IMR-90 (cell line): ENCODE measurements at regions not wholly inside any gene's neighbourhood (a gene's known extent, or its start where the extent isn't known, plus 50 kb on each side); places are given as distances from the start of the nearest gene placed in this dataset.

Source experiments
- ATAC-seq: fragments of 200-7000 bp; cut with Tn5 transposase; 2 replicates; pipeline ENCODE4 v1.9.1; 2020; ENCODE audit warnings: low read depth, mild to moderate bottlenecking, moderate library complexity
- BruUV-seq: library from RNA; stranded (reverse); fragments of 400-500 nt; replicated peaks from 2 replicates; lab custom pipeline; 2021; lab: Mats Ljungman, UMichigan
- CTCF ChIA-PET: fragments of 300-600 bp; formaldehyde crosslinking; extraction: SDS; loops from one replicate; lab custom pipeline; 2021; ENCODE audit warnings: antibody characterized with exemption; lab: Yijun Ruan, JAX
- POLR2A ChIA-PET: fragments of 300-600 bp; sonication (Branson Sonifier 250); formaldehyde crosslinking; loops from one replicate; lab custom pipeline; 2022; ENCODE audit warnings: antibody characterized with exemption; ENCODE audit not compliant: unreplicated experiment; lab: Charles Lee
- DNase-seq: peaks from one replicate; pipeline ENCODE4 v3.0.0; 2013
- H2AFZ ChIP-seq: replicated peaks from 2 replicates; pipeline ENCODE3; 2013; ENCODE audit warnings: low read length, mild to moderate bottlenecking; ENCODE audit not compliant: poor library complexity
- H2AK5ac ChIP-seq: 2 replicates; pipeline ENCODE4 v1.6.1; 2013; ENCODE audit warnings: low read depth, low read length, inconsistent platforms
- H2AK9ac ChIP-seq: replicated peaks from 2 replicates; pipeline ENCODE3; 2013; ENCODE audit warnings: mild to moderate bottlenecking, low read depth, low read length, moderate library complexity; ENCODE audit not compliant: poor library complexity
- H2BK120ac ChIP-seq: 2 replicates; pipeline ENCODE4 v1.6.1; 2013; ENCODE audit warnings: low read depth, low read length, inconsistent platforms
- H2BK15ac ChIP-seq: 3 replicates; pipeline ENCODE4 v1.6.1; 2013; ENCODE audit warnings: low read depth, low read length, inconsistent platforms
- H2BK20ac ChIP-seq: 2 replicates; pipeline ENCODE4 v1.6.1; 2013; ENCODE audit warnings: low read depth, mild to moderate bottlenecking, inconsistent platforms, low read length, moderate library complexity
- H2BK5ac ChIP-seq: 2 replicates; pipeline ENCODE4 v1.6.1; 2013; ENCODE audit warnings: mild to moderate bottlenecking, low read depth, low read length, inconsistent platforms; ENCODE audit not compliant: poor library complexity, severe bottlenecking
- H3K14ac ChIP-seq: replicated peaks from 2 replicates; pipeline ENCODE4 v1.6.1; 2013; ENCODE audit warnings: low read depth, low read length, inconsistent platforms
- H3K18ac ChIP-seq: 2 replicates; pipeline ENCODE4 v1.6.1; 2013; ENCODE audit warnings: low read depth, low read length, control low read depth
- H3K23ac ChIP-seq: 2 replicates; pipeline ENCODE4 v1.6.1; 2013; ENCODE audit warnings: low read depth, low read length, inconsistent platforms
- H3K27ac ChIP-seq: 2 replicates; pipeline ENCODE4 v1.5.1; 2013; ENCODE audit warnings: mild to moderate bottlenecking, control low read depth, low read length; ENCODE audit not compliant: insufficient read depth
- H3K27me3 ChIP-seq: 2 replicates; pipeline ENCODE4 v1.6.1; 2013; ENCODE audit warnings: low read length; ENCODE audit not compliant: control insufficient read depth, insufficient read depth
- H3K36me3 ChIP-seq: 2 replicates; pipeline ENCODE4 v1.6.1; 2013; ENCODE audit warnings: low read length, mixed read lengths; ENCODE audit not compliant: control insufficient read depth, insufficient read depth
- H3K4ac ChIP-seq: 2 replicates; pipeline ENCODE4 v1.6.1; 2013; ENCODE audit warnings: low read depth, low read length, inconsistent platforms
- H3K4me1 ChIP-seq: 2 replicates; pipeline ENCODE4 v1.6.1; 2013; ENCODE audit warnings: low read length, mixed read lengths; ENCODE audit not compliant: control insufficient read depth, insufficient read depth
- H3K4me2 ChIP-seq: 2 replicates; pipeline ENCODE4 v1.6.1; 2013; ENCODE audit warnings: low read depth, mild to moderate bottlenecking, control low read depth, low read length, moderate library complexity
- H3K4me3 ChIP-seq: 2 replicates; pipeline ENCODE4 v1.5.1; 2013; ENCODE audit warnings: low read depth, mild to moderate bottlenecking, control low read depth, low read length, moderate library complexity; ENCODE audit not compliant: insufficient read depth
- H3K56ac ChIP-seq: 2 replicates; pipeline ENCODE4 v1.6.1; 2013; ENCODE audit warnings: low read length, inconsistent platforms; ENCODE audit not compliant: insufficient read depth; ENCODE audit errors: extremely low read depth
- H3K79me1 ChIP-seq, 2 experiments: 2 replicates each; pipeline ENCODE4 v1.6.1; 2013; ENCODE audit warnings: low read length in 2 of 2, inconsistent platforms in 1 of 2, low read depth in 1 of 2
- H3K9ac ChIP-seq: 2 replicates; pipeline ENCODE4 v1.6.1; 2013; ENCODE audit warnings: low read depth, low read length, control low read depth
- H3K9me1 ChIP-seq: 2 replicates; pipeline ENCODE4 v1.6.1; 2013; ENCODE audit warnings: low read length, inconsistent platforms; ENCODE audit not compliant: insufficient read depth
- H3K9me3 ChIP-seq: 2 replicates; pipeline ENCODE4 v1.6.1; 2013; ENCODE audit warnings: low read length; ENCODE audit not compliant: control insufficient read depth, insufficient read depth
- H4K20me1 ChIP-seq: 2 replicates; pipeline ENCODE4 v1.6.1; 2013; ENCODE audit warnings: low read length, inconsistent platforms; ENCODE audit not compliant: insufficient read depth
- H4K5ac ChIP-seq: 2 replicates; pipeline ENCODE4 v1.6.1; 2013; ENCODE audit warnings: mild to moderate bottlenecking, low read depth, low read length, control low read depth
- H4K8ac ChIP-seq, 2 experiments: 2 replicates each; pipeline ENCODE4 v1.6.1; 2013; ENCODE audit warnings: low read depth in 2 of 2, low read length in 2 of 2, control low read depth in 1 of 2, inconsistent platforms in 1 of 2
- H4K91ac ChIP-seq: 2 replicates; pipeline ENCODE4 v1.6.1; 2013; ENCODE audit warnings: low read depth, low read length, inconsistent platforms; ENCODE audit not compliant: insufficient read depth
- CEBPB ChIP-seq: IDR thresholded peaks from 2 replicates; pipeline ENCODE4 v1.6.1; 2012; ENCODE audit warnings: low read depth, low read length, improper control_type of control experiment
- MAZ ChIP-seq: IDR thresholded peaks from 2 replicates; pipeline ENCODE4 v1.6.1; 2012; ENCODE audit warnings: low read depth, mild to moderate bottlenecking, low read length, improper control_type of control experiment, moderate library complexity, borderline replicate concordance
- WGBS, 2 experiments: methylation state at CpG; one replicate each; pipeline versions ENCODE4 v1.1.5 to v1.1.7; 2013; ENCODE audit warnings: missing lambda C conversion rate in 2 of 2; ENCODE audit not compliant: insufficient read length in 1 of 2; ENCODE audit errors: extremely low coverage in 2 of 2; 5-methylcytosine and 5-hydroxymethylcytosine counted together
- dilution Hi-C: fragments of 300-500 bp; cut with HindIII; formaldehyde crosslinking; loops from one replicate; pipeline ENCODE4 v1.14.3; 2018; ENCODE audit warnings: low sequenced_read_pairs; ENCODE audit not compliant: unreplicated experiment
- in situ Hi-C: fragments of 300-500 bp; cut with MboI; formaldehyde crosslinking; loops from 3 replicates; pipeline ENCODE4 v1.14.3; 2019; ENCODE audit warnings: low sequenced_read_pairs, inconsistent platforms, mixed read lengths
- intact Hi-C: fragments of 100-400 bp; cut with micrococcal nuclease; formaldehyde crosslinking; loops from 2 replicates; pipeline ENCODE4 v1.10.0; 2022

DNA sequence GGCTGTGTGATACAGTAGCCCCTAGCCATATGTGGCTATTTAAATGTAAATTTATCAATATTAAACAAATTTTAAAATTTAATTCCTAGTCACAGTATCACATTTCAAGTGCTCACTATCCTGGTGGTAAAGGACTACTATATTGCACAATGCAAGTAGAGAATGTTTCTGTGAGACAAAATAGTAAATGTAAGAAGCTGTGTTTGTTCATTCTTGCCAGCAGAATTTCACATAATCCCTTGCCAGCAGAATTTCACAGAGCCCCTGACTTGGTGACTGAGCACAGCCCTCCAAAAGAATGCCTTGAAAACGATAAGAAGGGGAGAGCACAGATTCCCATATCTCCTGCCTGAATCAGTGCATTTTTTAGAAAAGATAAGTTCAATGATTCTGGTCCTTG is 75.9 kb upstream of the SELENOP start:
- Histone ChIP-seq H3K4ac (no peak overlapping the region), H3K9me1 (no peaks in the 10 kb centered on the region), H2BK120ac (no peak overlapping the region), H3K36me3 (no peaks in the 10 kb centered on the region), H2BK20ac (no peak overlapping the region), H3K23ac (no peak overlapping the region), H2BK5ac (no peak overlapping the region), H4K20me1 (no peaks in the 10 kb centered on the region), H3K27me3 (peaks cover 9% of the 10 kb centered on the region), H3K4me3 (no peak overlapping the region), H4K8ac (no peak overlapping the region), H3K9me3 (no peaks in the 10 kb centered on the region), H2AK9ac (no peak overlapping the region), H4K91ac (no peak overlapping the region), H3K79me1 (no peaks in the 10 kb centered on the region), H4K5ac (no peak overlapping the region), H3K18ac (no peak overlapping the region), H2BK15ac (no peak overlapping the region), H3K9ac (no peak overlapping the region), H3K4me1 (no peaks in the 10 kb centered on the region; the same call in 1 of the 2 replicates), H2AFZ (no peak overlapping the region), H3K4me2 (no peak overlapping the region), H3K27ac (no peak overlapping the region), H2AK5ac (no peak overlapping the region), H3K56ac (no peak overlapping the region), H3K14ac (no peak overlapping the region)
- no peak for ATAC-seq
- no peak for DNase-seq
- POLR2A ChIA-PET, result no interaction called here
- no TSS peak for BruUV-seq
- dilution Hi-C loops (no loop called here), intact Hi-C loops (loop anchor here (5.0 to 10.0 kb wide), 4 partner anchors 123 to 1030 kb away; partner anchors contain the start of gene GHR), in situ Hi-C loops (no loop called here)
- CTCF ChIA-PET, result no interaction called here
- TF ChIP-seq CEBPB (peak; percentile 63), MAZ (no peak)
- WGBS, 2 experiments, result no CpG with 5 or more reads among the region's 1 CpG
